Occipital lobe (tissue), 1 donor: ENCODE measurements at regions not wholly inside any gene's neighbourhood (a gene's known extent, or its start where the extent isn't known, plus 50 kb on each side); places are given as distances from the start of the nearest gene placed in this dataset.

ENCODE experiments used
- DNase-seq: peaks from one replicate; lab custom pipeline; 2025; lab: John Stamatoyannopoulos, UW

DNA sequence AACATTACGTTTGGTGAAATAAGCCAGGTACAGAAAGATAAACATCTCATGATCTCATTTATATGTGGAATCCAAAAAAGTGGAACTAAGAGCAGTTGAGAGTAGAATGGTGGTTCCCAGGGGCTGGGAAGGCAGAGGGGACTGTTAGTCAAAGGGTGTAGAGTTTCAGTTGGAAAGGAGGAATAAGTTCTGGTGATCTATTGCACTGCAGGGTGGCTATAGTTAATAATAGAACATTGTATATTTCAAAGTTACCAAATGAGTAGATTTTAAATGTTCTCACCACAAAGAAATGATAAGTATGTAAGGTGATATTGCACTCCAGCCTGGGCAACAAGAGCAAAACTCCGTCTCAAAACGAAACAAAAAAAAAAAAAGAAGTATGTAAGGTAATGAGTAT is 260.1 kb upstream of the RAB6C start:
- no peak for DNase-seq

DNA sequence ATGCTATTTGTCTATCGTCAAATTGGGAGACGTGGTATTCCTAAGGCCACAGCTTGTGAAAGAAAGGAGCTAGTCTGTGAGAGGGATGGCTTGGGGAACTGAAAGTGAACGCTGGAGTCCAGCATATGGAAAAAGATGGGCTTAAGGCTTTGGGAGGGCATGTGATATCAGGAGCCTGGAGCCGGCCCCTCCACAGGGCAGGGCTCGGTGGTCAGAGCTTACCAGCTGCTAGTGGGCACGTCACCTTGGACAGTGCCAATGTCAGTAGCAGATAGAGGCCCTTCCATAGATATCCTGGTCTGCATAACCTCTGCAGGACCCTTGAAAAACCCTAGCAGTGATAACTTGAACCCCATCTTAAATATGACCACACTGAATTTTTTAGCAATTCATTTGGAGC is 259.1 kb upstream of the RAB6C start:
- DNase-seq = no peak

DNA sequence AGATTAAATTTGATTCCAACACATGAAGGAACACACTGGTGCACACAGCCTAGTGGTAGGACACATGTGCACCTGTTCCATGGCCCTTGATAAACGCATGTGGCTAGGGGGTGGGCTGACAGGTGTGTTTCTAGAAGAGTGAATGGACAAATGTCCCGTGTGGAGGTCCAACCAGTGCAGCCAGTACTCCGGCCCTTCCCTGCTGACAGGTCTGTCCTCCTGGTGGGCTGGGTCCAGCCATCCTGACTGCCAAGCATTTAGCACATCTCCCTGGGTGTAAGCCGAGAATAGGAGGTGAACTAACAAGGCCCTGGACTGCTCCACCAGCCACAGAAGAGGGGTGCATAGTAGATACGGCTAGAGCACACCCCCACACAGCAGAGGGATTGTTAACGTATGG is 258.7 kb upstream of the RAB6C start:
- no peak for DNase-seq

DNA sequence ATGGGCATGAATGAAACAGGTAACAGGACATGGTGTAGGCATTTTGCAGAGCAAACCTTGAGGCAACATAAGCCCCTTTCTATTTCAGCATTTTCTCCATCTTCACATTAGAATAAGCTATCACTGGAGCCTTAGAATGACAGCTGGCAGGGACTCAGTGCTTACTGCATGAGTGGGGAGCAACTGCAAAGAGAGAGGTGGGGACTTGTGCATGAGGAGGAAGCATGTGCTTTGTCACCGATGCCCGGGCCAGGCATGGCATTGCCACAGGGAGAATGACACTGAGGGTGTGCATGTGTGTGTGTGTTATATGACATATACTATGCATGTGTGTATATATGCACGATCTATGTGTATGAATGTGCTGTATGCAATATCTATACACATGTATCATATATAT is 258.2 kb upstream of the RAB6C start:
- no peak for DNase-seq

DNA sequence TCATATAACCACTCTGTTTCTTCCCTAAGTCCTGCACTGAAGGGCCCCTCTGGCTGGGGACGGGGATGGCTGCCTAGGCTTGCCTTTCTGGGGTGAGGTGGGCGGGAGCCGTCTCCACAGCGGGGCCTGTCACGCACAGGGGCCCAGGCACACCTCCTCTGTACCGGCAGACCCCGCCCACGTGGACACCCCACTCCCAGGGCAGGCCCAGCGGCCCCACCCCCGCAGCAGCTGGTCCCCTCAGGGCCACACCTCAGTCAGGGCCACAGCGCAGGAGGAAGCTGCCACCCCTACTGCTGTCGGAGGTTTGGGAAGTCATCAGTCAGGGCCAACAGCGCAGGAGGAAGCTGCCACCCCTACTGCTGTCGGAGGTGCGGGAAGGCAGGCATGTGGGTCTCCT is 257.6 kb upstream of the RAB6C start:
- no peak for DNase-seq

DNA sequence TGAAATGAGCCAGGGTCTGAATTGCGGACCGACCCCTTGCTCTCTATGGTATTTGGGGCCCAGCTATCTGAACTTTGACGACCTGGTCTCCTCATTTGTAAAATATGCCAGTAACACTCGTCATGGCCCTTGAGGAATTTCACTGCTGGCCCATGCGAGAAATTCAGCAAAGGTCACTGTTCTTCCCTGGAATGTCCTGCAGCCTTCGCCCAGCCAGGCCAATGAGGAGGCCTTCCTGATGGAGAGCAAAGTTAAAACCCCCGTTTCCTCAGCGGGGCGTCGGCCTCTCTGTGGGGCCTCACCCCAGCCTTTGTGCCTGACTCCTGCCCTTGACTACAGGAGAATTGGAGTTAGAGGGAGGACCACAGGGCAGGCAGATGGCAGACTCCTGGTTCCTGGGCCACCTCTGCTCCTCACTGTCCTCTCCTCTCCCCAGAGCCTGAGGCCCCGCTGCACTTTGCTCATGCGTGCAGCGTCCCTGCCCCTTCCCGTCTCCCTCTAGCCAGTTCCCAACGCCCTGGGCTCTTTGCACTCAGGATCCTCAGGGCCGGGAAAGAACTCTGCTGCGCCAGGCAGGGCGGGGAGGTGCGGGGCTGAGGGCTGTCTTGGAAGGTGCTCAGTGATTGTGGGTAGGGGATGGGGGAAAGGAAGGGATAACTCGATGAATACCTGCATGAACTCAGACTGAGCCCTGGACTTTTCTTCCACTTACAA is 257.0 kb upstream of the RAB6C start:
- no peak for DNase-seq

DNA sequence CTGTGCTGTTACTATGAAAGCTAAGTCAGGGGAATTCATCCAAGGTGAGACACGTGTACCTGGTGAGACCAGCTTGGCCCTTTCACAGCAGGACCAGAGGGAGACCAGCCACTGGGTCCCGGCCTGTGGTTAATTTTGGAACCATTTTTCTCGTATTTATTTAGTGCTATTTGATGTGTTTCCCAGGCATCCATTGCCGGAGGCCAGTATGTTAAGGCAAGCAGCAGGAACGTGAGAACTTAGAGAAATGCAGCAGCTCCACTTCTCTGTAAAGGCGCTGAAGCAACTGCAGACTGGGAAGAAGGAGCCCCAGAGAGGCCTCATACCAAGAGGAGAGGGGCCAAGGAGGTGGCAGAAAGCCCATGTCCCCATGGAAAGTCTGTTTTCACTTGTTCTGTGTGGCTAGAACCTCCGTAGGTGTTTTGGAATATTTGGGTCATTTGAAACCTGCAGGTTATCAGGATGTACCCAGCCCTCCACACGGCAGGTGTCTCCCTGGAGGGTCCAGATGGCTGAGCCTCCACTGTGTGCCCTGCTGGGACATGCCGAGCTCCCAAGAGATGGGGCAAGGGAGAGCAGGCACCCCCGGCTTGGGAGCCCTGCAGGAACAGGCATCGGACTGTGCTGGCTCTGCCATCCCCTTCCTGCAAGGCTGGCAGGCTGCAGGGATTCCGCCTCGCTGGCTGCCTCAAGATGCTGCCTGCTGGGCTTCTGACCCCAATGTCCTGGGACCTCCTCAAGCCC is 256.0 kb upstream of the RAB6C start:
- DNase-seq = no peak

DNA sequence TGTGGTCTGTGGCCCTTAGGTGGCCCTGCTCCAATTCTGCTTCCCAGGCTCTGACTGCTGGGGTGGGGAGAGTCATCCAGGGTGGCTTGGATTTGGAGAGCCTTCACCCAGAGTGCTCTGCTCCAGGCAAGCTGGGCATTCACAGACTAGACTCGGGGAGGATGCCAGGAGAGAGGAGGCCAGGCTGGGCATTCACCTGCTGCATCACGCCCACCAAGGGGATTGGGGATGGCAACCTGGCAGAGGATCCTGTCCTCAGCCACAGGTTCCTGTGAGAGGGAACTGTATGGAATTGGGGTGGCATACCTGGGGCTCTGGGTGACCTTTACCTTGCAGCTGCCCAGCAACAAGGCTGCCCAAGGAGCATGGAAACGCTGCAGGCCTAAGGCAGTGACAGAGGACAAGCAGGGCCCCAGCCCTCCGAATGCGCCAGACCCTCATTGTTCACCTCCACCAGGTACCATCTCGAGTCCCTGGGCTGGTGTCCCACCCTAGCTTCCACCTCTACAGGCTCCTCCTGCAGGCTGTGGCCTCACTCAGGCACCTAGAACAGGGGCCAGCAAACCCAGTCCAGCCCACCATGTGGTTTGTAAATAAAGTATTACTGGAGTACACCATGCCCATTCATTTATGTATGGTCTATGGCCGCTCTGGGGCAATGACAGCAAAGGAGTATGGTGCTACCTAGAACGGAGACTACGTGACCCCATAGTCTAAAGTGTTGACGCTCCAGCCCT is 255.3 kb upstream of the RAB6C start:
- no peak for DNase-seq

DNA sequence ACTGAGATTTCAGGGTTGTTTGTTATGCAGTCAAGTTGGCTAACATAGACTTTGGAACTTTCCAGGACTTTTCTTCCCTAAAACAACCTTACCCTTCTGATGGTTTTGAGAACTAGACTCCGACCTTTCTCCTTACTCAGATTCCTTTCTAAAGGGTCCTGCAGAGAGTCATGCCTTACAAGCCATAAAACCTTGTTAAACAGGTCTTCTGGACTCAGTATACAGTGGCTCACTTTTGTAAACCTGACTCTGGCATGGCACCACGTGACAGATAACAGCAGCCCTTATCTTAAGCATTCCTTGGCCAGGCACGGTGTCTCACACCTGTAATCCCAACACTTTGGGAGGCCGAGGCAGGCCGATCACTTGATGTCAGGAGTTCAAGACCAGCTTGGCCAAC is 253.2 kb upstream of the RAB6C start:
- DNase-seq = no peak

DNA sequence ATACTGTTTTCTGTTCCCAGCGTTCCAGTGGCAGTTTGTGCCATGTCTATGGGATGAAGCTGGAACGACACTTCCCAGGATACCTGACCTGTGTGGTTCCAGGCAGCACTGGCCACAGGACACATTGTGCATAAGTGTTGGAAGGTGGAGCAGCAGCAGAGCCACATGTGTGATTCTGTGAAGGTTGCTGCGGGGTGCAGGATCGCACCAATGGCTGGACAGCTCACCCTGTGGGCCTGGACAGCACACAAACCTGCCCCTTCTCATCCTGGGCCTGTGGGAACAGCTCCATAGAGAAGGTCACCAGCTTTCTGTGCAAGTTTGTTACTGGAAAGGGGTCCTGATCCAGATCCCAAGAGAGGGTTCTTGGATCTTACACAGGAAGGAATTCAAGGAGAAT is 252.2 kb upstream of the RAB6C start:
- DNase-seq = no peak

DNA sequence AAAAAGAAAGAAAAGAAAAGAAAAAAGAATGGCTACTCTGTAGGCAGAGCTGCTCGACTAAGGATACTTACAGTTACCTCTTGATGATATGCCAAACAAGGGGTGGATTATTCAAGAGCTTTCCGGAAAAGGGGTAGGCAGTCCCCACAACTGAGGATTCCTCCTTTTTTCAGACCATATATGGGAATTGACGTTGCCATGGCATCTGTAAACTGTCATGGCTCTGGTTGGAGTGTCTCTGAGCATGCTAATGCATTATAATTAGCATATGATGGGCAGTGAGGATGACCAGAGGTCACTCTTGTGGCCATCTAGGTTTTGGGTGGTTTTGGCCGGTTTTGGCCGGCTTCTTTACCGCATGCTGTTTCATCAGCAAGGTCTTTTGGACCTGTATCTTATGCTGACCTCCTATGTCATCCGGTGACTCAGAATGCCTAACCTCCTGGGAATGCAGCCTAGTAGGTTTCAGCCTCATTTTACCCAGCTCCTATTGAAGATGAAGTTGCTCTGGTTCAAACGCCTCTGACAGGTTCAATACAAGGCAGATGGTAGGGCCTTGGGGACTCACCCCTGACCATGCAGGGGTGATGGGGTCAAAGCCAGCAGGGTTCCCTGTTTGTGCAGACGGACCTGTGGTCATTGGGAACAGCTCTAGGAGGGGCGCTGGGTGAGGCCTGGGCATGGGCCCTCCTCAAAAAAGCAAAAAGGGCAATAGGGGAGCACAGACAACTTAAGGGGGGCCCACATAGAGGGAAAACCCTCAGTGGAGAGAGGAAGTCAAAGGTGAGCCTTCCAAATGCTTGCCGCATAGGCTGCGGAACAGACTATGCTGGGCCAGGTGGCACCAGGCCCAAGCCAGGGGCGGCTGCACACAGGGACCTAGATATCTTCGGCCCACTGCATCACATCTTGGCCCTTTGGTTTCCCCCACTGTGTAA is 251.2 kb upstream of the RAB6C start:
- no peak for DNase-seq

DNA sequence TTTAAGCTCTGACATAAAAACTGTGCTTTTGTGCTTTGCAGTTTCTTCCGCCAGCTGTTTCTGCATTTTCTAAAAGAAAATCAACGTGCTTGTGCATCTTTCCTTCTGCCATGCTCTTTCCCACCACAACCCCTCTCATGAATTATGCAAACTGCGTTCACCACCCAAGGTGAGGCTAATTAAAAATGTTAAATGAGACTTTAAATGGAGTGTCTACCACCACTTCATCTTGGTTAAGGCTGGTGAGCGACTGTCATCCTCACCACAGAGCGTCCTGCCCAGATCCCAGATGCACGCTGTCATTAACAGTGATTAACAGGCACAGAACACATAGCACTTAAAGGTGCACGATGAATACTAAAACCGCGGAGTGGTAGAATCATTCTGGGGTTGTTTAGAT is 250.5 kb upstream of the RAB6C start:
- no peak for DNase-seq

DNA sequence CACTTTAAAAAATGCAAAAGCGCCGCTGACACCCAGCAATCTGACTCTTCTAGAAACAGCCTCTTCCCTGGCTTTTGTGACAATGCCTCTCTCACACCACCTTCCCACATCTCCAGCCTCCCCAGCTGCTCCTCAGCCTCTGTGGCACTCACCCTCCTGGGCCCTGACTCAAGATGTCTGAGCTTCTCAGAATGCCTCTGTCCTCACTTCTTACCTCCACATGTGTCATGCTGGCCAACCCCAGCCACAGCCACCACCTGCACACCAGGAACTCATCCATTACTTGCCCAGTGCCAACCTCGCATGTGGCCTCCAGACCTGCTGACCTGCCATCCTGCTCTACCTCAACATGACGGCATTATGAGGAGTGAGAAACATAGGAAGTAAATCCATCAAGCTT is 249.8 kb upstream of the RAB6C start:
- DNase-seq = no peak

DNA sequence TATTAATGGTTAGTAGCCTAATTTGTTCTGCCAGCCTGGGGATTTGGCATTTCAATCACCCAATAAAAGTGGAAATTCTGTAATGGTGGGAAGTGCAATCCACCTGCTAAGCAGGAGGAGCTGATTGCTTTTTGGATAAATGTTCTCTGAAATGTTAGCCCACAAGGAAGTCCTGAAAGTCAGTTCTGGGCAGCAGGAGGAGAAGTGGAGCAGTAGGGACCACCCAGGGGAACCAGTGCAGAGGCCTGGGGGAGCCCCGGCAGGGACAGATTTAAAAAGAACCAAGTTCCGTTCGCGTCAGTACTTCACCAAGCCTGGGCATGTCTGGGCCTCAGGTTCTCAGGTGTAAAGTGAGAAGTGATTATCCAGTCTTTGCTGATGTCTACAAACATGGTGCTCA is 248.5 kb upstream of the RAB6C start:
- DNase-seq = no peak

DNA sequence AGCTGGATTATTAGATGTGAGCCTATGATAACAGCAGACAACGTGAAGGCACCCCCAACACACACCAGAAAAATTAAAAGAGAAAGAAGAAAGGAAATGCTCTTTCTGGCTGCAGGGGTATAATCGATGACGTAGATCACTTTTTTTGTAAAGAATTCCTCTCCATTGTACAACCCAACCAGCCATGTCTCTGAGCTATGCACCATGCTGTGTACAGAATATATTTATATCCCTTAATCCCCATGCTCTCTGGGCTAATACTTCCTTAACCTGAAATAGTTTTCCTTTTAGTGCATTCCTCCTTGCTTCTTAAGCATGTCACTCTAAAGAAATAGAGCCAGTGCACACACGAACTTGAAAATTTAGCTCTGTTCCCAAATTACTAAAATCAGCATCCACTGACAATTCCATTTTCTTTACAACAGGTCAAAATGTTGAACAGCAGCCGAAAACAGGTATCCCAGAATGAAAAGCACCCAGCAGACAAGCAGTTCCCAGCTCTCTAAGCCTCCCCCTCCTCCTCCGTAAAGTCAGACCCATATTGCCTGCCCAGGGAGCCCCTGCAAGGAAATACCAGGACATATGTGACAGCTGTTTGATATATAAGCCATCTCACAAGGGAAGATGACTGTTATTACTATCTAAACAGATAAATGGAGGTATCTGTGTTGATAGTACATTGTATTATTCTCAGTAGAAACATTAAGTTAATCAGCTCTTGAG is 247.4 kb upstream of the RAB6C start:
- DNase-seq = no peak

DNA sequence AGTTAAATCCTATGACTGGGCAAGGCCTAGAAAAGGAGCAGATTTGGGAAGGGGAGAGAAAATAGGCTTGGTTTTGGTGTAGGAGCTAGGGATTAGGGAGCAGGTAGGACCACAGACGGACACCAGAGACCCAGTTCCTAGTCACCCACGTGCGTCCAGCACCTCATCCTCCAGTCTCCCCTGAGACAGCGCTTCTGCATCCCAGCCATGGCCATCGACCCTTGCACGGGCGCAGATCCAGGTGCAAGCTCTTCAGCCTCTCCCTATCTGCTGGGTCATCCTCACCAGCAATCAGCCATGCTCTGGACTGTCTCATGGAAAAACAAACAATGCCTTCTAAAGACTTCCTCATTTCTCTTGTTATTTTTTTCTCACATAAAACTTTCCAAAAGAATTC is 246.8 kb upstream of the RAB6C start:
- no peak for DNase-seq

DNA sequence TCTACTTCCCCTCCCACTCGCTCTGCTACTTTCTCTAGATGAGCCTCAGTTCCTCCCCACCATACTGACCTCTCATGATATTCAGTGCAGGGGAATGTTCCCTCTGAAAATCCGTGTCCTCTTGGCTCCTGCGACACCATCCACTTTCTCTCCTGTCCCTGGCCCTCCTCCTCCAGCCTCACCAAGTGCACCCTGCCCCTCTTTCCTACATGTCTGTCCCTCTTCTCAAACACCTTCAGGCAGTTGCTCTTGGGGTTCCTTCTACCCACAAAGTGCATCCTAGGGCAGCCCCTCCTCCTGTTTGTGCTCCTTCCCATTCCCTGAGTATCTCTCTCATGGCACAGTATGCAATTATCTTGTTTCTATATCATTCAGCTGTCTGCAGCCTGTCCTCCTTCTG is 246.4 kb upstream of the RAB6C start:
- no peak for DNase-seq

DNA sequence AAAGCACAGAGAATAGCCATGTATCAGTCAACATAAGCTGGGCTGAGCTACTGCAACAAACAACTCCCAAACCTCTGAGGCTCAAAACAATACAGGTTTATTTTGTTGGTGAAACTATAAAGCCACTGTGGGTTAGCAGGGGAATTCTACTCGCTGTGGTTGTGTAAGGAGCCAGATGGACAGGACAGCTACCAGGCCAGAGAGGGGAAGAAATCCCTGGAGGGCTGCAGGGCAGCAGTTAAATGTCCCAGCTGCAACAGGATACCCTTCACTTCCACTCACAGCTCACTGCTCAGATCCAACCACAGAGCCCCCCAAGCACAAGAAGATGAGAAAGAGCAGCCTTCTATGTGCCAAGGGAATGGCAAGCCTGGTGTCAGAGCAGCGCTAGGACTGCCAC is 245.9 kb upstream of the RAB6C start:
- DNase-seq = no peak

DNA sequence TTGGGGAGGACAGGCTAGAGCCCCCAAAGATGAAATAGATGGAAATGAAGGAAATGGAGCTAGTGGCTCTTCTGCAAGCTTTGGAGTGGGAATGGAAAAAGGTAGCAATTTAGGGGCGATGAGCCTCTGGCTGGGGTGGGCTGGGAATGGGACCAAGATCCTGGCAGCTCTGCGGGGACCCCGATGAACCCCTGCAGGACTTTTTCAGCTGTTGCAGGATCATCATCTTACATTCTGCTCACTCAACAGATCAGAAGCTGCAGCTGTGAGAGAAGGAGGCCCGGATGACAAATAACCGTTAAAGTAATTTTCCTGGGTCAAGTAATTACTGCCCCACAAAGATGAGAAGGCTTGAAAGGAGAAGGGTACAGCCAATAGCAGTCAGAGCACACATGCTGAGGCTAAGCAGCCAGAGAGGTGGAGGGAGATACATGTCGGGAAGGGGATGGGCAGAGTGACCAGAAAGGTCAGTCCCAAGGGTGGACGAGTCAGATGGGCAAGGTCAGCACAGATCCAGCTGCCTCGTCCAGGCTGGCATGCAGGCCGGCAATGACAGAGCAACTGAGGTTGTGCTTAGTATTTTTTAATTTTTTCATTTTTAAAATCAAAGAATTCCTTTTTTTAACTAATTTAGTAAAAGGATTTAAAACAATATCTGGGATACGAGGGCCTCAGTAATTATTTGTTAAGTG is 245.0 kb upstream of the RAB6C start:
- no peak for DNase-seq

DNA sequence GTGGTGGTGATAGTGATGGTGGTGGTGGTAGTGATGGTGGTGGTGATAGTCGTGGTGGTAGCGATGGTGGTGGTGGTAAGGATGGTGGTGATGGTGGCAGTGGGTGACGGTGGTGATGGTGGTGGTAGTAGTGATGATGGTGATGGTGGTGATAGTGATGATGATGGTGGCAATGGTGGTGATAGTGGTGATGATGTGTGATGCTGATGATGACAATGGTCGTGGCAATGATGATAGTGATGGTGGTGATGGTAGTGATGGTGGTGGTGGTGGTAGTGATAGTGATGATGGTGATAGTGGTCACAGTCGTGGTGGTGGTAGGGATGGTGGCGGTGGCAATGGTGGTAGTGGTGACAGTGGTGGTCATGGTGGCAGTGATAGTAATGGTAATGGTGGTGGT is 243.9 kb upstream of the RAB6C start:
- DNase-seq = no peak
